Prostate gland (tissue), 2 donors: ENCODE measurements at regions not wholly inside any gene's neighbourhood (a gene's known extent, or its start where the extent isn't known, plus 50 kb on each side); places are given as distances from the start of the nearest gene placed in this dataset.

Experiments
- DNase-seq: peaks from one replicate; pipeline ENCODE4 v3.0.0-alpha.2; 2019; ENCODE audit warnings: low spot score
- H3K27ac ChIP-seq, 2 donors: fragments of 200-600 bp; sonication (generic); 2 replicates each; pipeline ENCODE4 v1.5.1; 2017 to 2019
- H3K27me3 ChIP-seq: fragments of 200-600 bp; sonication (generic); replicated peaks from 2 replicates; pipeline ENCODE4 v1.5.1; 2019; ENCODE audit not compliant: insufficient read depth
- H3K36me3 ChIP-seq, 2 donors: fragments of 200-600 bp; sonication (generic); 1 replicate in 1 of 2; 2 replicates in 1 of 2; pipeline versions ENCODE4 v1.5.1 to v1.8.1; 2017 to 2019
- H3K4me1 ChIP-seq: fragments of 200-600 bp; sonication (generic); replicated peaks from 2 replicates; pipeline ENCODE4 v1.5.1; 2019
- H3K4me3 ChIP-seq, 2 donors: fragments of 200-600 bp; sonication (generic); 2 replicates each; pipeline ENCODE4 v1.5.1; 2017 to 2019
- H3K9me3 ChIP-seq: fragments of 200-600 bp; sonication (generic); 2 replicates; pipeline ENCODE4 v1.5.1; 2017
- POLR2A ChIP-seq: fragments of 450-650 bp; IDR thresholded peaks from one replicate; pipeline ENCODE4 v1.6.1; 2016; ENCODE audit warnings: antibody characterized with exemption, mild to moderate bottlenecking
- POLR2AphosphoS5 ChIP-seq: sonication (generic); formaldehyde crosslinking; IDR thresholded peaks from one replicate; pipeline ENCODE4 v1.6.1; 2017; ENCODE audit warnings: antibody characterized with exemption
- WGBS: methylation state at CpG from one replicate; pipeline ENCODE4 v1.1.5; 2018; 5-methylcytosine and 5-hydroxymethylcytosine counted together
- intact Hi-C: fragments of 100-400 bp; cut with DNase I; formaldehyde crosslinking; loops from one replicate; pipeline ENCODE4 v1.14.2; 2022
- TF ChIP-seq, protein P1 (sequence below), 4 experiments: fragments of 200-600 bp in 2 of 4; fragments of 450-650 bp in 2 of 4; sonication (generic) in 2 of 4; IDR thresholded peaks; 1 replicate in 3 of 4; 2 replicates in 1 of 4; pipeline ENCODE4 v1.5.1; 2016 to 2019; ENCODE audit warnings: antibody characterized with exemption in 4 of 4, mild to moderate bottlenecking in 2 of 4, moderate library complexity in 2 of 4

DNA sequence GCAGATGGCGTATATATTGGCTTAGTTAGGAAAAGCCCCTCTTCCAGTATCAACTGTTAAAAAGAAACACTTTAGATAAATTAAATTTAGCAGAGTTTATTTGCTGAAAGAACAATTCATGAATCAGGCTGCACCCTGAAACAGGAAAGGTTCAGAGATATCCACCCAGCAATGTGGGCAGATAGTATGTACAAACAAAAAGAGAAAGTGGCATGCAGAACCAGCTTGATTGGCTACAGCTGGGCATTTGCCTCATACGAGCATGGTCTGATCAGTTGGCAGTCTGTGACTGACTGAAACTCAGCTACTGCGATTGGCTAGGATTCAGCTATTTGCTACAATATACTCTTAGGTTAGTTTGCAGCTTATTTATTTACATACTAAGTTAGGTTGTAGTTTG, 98.2 kb downstream of the ZC3H11B start:
- TF ChIP-seq POLR2A (no peak), POLR2AphosphoS5 (no peak)
- TF ChIP-seq, protein P1, sequence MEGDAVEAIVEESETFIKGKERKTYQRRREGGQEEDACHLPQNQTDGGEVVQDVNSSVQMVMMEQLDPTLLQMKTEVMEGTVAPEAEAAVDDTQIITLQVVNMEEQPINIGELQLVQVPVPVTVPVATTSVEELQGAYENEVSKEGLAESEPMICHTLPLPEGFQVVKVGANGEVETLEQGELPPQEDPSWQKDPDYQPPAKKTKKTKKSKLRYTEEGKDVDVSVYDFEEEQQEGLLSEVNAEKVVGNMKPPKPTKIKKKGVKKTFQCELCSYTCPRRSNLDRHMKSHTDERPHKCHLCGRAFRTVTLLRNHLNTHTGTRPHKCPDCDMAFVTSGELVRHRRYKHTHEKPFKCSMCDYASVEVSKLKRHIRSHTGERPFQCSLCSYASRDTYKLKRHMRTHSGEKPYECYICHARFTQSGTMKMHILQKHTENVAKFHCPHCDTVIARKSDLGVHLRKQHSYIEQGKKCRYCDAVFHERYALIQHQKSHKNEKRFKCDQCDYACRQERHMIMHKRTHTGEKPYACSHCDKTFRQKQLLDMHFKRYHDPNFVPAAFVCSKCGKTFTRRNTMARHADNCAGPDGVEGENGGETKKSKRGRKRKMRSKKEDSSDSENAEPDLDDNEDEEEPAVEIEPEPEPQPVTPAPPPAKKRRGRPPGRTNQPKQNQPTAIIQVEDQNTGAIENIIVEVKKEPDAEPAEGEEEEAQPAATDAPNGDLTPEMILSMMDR (IDR thresholded peaks at IDR 0.05), result no peak
- H3K27me3 ChIP-seq, result no peaks in the 10 kb centered on the region
- H3K36me3 ChIP-seq, result no peaks in the 10 kb centered on the region
- no peak overlapping the region for H3K27ac ChIP-seq
- intact Hi-C loops, result no loop called here
- H3K9me3 ChIP-seq, result no peaks in the 10 kb centered on the region
- 76% methylated on average over 3 of the region's 3 CpGs for WGBS
- H3K4me3 ChIP-seq, result no peak overlapping the region
- no peak for DNase-seq
- peaks cover 9% of the 10 kb centered on the region for H3K4me1 ChIP-seq

DNA sequence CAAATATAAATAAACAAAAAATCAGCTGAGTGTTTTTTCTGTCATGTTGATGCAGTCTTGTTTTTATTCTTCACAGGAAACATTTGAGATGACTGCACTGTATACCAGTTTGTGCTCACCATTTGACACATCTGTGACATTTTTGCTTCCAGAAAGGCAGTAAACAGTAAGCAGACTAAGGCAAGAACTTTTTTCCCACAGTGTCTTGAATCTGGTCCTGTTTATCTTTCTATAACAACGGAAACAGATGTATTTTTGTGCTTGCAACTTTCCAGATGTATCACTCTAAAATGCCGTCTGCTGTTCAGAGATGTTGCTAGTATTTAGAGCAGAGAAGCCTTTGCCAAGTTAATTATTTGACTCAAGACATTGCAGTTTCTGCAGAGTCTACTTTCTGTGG, 105.5 kb downstream of the ZC3H11B start:
- H3K9me3 ChIP-seq, result no peaks in the 10 kb centered on the region
- H3K27ac ChIP-seq, result no peak overlapping the region
- TF ChIP-seq POLR2A (no peak), POLR2AphosphoS5 (no peak)
- TF ChIP-seq, protein P1 (IDR thresholded peaks at IDR 0.05), result no peak
- intact Hi-C loops, result no loop called here
- no peak overlapping the region for H3K4me3 ChIP-seq
- DNase-seq, result no peak
- no peaks in the 10 kb centered on the region for H3K36me3 ChIP-seq
- 70% methylated on average over 2 of the region's 2 CpGs for WGBS
- no peaks in the 10 kb centered on the region for H3K4me1 ChIP-seq
- no peaks in the 10 kb centered on the region for H3K27me3 ChIP-seq

GRCh38 chr1:219506936-219507335, 106.0 kb downstream of the ZC3H11B start:
- WGBS, result 69% methylated on average over 1 of the region's 1 CpG
- intact Hi-C loops, result no loop called here
- no peaks in the 10 kb centered on the region for H3K4me1 ChIP-seq
- no peaks in the 10 kb centered on the region for H3K9me3 ChIP-seq
- no peak for DNase-seq
- H3K27ac ChIP-seq, result peak overlapping the region in 1 of 2 donors; percentile 44
- TF ChIP-seq POLR2AphosphoS5, result no peak
- TF ChIP-seq, protein P1 (IDR thresholded peaks at IDR 0.05), result no peak
- TF ChIP-seq POLR2A, result no peak
- no peak overlapping the region for H3K4me3 ChIP-seq
- no peaks in the 10 kb centered on the region for H3K36me3 ChIP-seq
- no peaks in the 10 kb centered on the region for H3K27me3 ChIP-seq

DNA sequence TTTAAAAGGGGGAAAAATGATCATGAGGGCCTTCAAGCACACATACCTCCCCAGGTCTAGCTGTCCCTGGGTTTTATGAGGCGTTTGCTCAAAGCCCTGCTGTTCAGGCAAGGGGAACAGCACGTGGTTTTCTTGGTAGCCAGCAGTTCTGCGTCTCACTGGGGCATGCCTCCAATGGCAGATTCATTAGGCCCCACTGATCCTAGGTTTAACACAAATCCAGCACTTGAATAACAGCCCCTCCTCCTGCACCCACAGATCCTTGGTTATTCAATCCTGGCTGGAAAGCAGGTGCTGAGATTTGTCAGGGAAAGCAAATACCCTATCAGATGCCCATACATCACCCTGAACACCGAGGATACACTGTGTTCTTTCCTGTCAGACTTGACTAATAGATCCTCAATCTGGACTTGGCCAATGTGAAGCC, 106.4 kb downstream of the ZC3H11B start:
- 27% methylated on average over 4 of the region's 4 CpGs for WGBS
- H3K4me1 ChIP-seq, result no peaks in the 10 kb centered on the region
- no peaks in the 10 kb centered on the region for H3K27me3 ChIP-seq
- peak overlapping the region; percentile 4 to 44 for H3K27ac ChIP-seq
- no peak overlapping the region for H3K4me3 ChIP-seq
- DNase-seq, result no peak
- intact Hi-C loops, result no loop called here
- TF ChIP-seq POLR2A (no peak), POLR2AphosphoS5 (peak; percentile 33)
- no peaks in the 10 kb centered on the region for H3K9me3 ChIP-seq
- no peaks in the 10 kb centered on the region for H3K36me3 ChIP-seq

GRCh38 chr1:219505886-219506285, 107.0 kb downstream of the ZC3H11B start:
- intact Hi-C loops, result no loop called here
- Histone ChIP-seq H3K36me3 (no peaks in the 10 kb centered on the region), H3K27me3 (no peaks in the 10 kb centered on the region), H3K9me3 (no peaks in the 10 kb centered on the region), H3K27ac (peak overlapping the region; percentile 4 to 44), H3K4me1 (no peaks in the 10 kb centered on the region), H3K4me3 (no peak overlapping the region)
- WGBS, result 48% methylated on average over 3 of the region's 3 CpGs
- TF ChIP-seq POLR2A, result no peak
- TF ChIP-seq, protein P1 (IDR thresholded peaks at IDR 0.05), result no peak
- TF ChIP-seq POLR2AphosphoS5, result no peak
- no peak for DNase-seq
